ENCODE measurements at regions not wholly inside any gene's neighbourhood (a gene's known extent, or its start where the extent isn't known, plus 50 kb on each side); places are given as distances from the start of the nearest gene placed in this dataset.
"Not testable (repeated sequence)": the region's sequence is repeated elsewhere in the genome, so short reads cannot be mapped to it uniquely, and the experiment has no call there.

- no peak for DNase-seq (ENCODE audit: low spot score)
These were observed 1370.3 kb upstream of the MIR17HG start for GRCh38 chr13:89977203-89977602.

GRCh38 chr13:89980896-89981295 is 1366.6 kb upstream of the MIR17HG start:
- DNase-seq (ENCODE audit: low spot score), result no peak

- no peak for DNase-seq (ENCODE audit: low spot score)
These were observed 1364.9 kb upstream of the MIR17HG start for GRCh38 chr13:89982407-89983095.

GRCh38 chr13:89988206-89988605 is 1359.3 kb upstream of the MIR17HG start:
- no peak for DNase-seq (ENCODE audit: low spot score)

GRCh38 chr13:90003566-90003965 is 1343.9 kb upstream of the MIR17HG start:
- no peak for DNase-seq (ENCODE audit: low spot score)

GRCh38 chr13:90008707-90009149 is 1338.8 kb upstream of the MIR17HG start:
- DNase-seq (ENCODE audit: low spot score), result no peak

GRCh38 chr13:90014038-90014437 is 1333.4 kb upstream of the MIR17HG start:
- DNase-seq (ENCODE audit: low spot score), result no peak

- no peak for DNase-seq (ENCODE audit: low spot score)
These were observed 1331.7 kb upstream of the MIR17HG start for GRCh38 chr13:90015565-90016507.

- DNase-seq (ENCODE audit: low spot score), result no peak
These were observed 1330.8 kb upstream of the MIR17HG start for GRCh38 chr13:90016688-90017087.

GRCh38 chr13:90020536-90021070 is 1326.9 kb upstream of the MIR17HG start:
- DNase-seq (ENCODE audit: low spot score), result no peak

- no peak for DNase-seq (ENCODE audit: low spot score)
These were observed 1320.1 kb upstream of the MIR17HG start for GRCh38 chr13:90027409-90027808.

- no peak for DNase-seq (ENCODE audit: low spot score)
These were observed 1315.2 kb upstream of the MIR17HG start for GRCh38 chr13:90032313-90032712.

- no peak for DNase-seq (ENCODE audit: low spot score)
These were observed 1314.5 kb upstream of the MIR17HG start for GRCh38 chr13:90032841-90033493.

- DNase-seq (ENCODE audit: low spot score), result no peak
These were observed 1308.0 kb upstream of the MIR17HG start for GRCh38 chr13:90039516-90039915.

GRCh38 chr13:90047600-90047999 is 1299.9 kb upstream of the MIR17HG start:
- DNase-seq (ENCODE audit: low spot score), result no peak

- DNase-seq (ENCODE audit: low spot score), result no peak
These were observed 1297.4 kb upstream of the MIR17HG start for GRCh38 chr13:90049989-90050671.

GRCh38 chr13:90055121-90055520 is 1292.4 kb upstream of the MIR17HG start:
- no peak for DNase-seq (ENCODE audit: low spot score)

GRCh38 chr13:90055760-90056159 is 1291.7 kb upstream of the MIR17HG start:
- no peak for DNase-seq (ENCODE audit: low spot score)

- DNase-seq (ENCODE audit: low spot score), result not testable (repeated sequence)
These were observed 1283.3 kb upstream of the MIR17HG start for GRCh38 chr13:90064226-90064625.

- no peak for DNase-seq (ENCODE audit: low spot score)
These were observed 1278.8 kb upstream of the MIR17HG start for GRCh38 chr13:90068658-90069057.

GRCh38 chr13:90070362-90070761 is 1277.1 kb upstream of the MIR17HG start:
- no peak for DNase-seq (ENCODE audit: low spot score)
